GM21619 (cell line): ENCODE measurements at regions not wholly inside any gene's neighbourhood (a gene's known extent, or its start where the extent isn't known, plus 50 kb on each side); places are given as distances from the start of the nearest gene placed in this dataset.

ENCODE experiments used
- ATAC-seq: cut with Tn5 transposase; IDR thresholded peaks from one replicate; pipeline ENCODE4 v1.9.1; 2021; ENCODE audit not compliant: unreplicated experiment

GRCh38 chr4:128571747-128572146, 237.8 kb upstream of the JADE1 start:
- no peak for ATAC-seq

DNA sequence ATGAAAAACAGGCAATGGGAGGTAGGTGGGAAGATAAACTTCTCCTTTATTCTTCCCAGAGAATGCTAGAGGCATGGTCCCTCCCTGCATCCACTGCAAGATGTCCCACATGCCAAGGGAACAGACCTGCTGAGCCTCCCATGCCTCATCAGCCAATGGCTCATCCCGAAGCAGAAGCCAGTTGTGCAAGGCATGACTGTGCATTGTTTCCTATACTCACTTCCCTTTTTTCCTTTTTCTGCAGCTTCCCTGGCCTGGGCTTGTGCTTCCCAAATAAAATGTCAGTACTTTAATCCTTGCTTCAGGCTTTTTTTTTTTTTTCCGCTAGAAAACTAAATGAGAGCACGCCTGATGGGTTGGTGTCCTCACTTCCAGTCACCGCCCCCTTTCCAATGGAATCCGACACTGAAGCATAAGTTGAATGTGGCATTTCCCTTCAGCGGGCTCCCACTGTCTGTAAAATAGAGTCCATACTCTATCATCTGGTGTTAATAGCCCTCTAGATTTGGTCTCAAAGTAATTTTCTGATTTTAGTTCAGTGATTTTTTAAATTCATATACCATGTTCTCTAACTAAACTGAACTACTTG, 239.0 kb upstream of the JADE1 start:
- no peak for ATAC-seq

DNA sequence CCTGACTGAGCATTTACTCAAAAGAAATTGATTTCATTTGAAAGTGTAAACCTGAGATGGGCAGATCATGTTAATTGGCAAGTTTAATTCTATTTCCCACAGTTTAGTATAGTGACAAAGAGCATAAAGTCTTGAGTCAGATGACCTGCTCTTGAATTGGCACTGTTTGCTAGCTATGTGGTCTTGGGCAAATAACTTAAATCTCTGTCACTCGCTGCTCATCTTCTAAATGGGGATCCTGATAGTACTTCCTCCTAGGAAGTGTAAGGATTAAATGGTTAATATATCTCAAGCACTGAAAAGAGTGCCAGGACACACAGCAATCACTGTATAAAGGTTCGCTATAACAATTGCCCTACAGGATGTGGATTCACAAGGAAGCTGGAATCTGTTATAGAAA, 242.8 kb upstream of the JADE1 start:
- ATAC-seq: no peak

DNA sequence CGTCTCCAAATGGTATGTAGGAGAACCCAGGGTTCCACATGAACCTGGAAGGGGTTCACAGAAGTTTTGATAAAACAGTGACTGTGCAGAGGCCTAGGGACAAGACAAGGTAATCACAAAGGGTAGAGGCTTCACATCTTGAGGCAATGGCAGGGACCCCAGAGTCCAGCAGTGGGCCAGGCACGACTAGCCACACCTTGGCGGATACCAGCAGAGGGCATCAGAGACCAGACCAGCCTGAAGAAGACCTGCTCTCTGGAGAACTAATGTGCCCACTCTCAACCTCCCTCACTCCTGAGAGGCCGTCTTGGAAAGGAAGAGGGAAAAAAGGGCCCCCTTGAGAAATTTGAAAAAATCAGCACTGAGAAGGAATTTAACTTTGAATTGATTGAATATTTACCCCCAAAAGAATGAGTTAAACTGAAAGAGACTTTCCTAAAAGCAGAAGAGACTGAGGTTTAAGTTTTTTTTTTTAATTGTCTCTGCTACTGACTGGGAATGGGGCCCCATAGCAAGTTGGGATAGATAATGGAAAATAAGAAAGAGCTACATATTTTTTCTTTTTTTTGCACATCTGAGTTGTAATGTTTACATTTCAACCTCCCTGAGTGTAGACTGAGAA, 243.8 kb upstream of the JADE1 start:
- ATAC-seq: no peak

DNA sequence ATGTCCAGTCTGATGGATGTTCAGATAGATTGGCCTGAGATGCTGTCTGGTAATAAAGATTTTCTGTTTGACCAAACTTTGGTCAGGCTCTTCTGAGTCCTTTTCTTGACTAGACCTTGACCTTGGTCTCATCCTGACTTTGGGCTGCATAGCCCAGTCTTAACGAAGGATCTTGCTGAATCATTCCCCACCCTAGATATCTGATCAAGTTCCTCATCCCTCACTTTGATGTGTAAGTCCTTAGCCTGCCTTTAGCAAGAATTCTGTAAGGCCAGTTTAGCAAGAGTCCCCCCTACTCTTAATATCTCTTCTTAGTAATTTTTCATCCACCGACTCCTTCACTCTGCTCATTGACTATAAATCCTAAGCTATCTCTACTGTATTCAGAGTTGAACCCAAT, 244.4 kb upstream of the JADE1 start:
- ATAC-seq: no peak

DNA sequence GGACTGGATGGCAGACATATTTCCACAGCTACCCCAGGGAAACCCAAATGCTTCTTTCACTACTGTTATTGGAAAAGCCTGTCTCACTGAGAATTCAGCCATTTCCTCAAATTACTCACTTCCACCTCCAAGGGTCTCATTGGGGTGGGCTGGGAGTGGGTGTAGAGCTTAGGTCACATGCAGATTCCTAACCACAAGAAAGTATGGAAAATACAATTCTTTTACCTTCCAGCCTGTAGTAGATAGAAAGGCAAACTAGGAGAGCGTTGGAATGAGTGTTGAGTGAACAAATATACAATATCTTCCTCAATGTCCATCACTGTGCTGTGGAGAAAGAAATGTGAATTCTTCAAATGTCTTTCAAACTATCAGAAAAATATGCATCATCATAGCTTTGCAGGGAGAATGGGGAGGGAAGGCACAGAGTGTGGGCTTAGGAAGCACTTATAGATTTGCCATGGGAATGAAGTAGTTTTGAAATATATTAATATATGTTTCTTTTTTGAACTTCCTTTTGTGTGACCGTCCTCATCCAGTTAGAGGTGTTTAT, 245.3 kb upstream of the JADE1 start:
- no peak for ATAC-seq

GRCh38 chr4:128560754-128561495, 248.6 kb upstream of the JADE1 start:
- no peak for ATAC-seq

DNA sequence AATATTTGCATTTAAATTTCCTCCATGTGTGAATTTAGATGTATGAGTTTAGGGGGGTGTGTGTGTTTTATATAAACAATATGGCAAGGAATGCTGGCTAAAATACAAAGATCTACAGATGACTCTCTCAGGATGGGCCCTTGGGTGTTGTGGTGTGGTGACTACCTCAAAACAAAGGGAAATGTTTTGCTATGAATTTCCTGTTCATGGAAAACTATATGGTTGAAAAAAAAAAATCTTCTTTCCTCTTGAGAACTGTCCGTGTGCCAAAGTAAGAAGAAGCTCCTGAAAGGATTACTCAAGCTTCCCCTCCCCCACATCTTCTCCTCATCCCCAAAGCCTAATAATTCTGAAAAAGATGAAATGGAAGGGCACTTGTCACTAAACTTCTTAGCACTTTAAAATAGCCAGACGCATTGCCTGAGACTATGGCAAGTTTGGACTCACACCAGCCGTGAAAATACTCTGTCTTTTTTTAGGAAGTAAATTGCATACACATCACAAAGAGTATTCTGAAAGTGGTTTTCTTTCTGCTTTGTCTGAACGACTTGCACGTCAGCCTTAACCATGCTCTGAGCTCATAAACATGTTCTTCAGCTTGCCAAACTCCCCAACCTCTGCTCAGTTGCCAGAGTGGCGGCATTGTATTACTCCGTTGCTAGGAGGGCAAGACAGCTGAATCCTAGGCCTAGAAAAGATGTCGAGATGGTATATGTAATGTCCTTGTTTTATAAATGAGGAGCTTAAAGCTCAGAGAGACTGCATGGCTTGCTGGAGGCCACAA, 250.4 kb upstream of the JADE1 start:
- no peak for ATAC-seq

- ATAC-seq: no peak
These were observed 252.7 kb upstream of the JADE1 start for GRCh38 chr4:128556756-128557155.

GRCh38 chr4:128553686-128554515, 255.6 kb upstream of the JADE1 start:
- ATAC-seq: no peak

GRCh38 chr4:128552586-128552907, 257.0 kb upstream of the JADE1 start:
- no peak for ATAC-seq

DNA sequence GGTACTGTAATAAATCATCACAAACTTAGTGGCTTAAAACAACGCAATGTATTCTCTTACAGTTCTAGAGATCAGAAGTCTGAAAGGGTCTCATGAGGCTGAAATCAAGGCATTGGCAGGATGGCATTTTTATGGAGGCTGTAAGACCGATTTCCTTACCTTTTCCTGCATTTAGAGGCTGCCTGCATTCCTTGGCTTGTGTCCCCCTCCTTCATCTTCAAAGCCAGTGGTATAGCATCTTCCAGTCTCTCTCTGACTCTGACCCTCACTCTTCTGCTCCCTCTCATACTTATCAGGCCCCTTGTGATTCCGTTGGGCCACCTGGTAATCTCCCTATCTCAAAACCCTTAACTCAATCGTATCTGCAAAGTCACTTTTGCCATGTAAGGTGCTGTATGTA, 258.2 kb upstream of the JADE1 start:
- no peak for ATAC-seq

DNA sequence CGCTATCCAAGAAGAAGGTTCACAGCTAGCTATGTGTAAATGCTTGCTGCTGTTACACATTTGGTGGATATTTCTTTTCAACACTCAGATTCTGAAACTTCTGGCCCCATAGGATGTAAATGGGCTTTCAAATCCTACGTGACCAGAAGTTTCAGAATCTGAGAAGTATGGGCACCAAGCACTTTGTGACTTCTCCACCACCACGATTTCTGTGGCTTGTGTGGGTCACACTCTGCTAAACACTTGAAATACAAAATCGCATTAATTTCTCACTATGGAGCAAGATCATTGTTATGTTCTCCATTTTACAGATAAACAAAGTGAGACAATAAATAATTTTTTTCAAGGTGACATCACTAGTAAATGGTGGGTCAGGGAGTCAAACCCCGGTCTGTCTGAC, 259.4 kb upstream of the JADE1 start:
- ATAC-seq: peak; percentile 35

DNA sequence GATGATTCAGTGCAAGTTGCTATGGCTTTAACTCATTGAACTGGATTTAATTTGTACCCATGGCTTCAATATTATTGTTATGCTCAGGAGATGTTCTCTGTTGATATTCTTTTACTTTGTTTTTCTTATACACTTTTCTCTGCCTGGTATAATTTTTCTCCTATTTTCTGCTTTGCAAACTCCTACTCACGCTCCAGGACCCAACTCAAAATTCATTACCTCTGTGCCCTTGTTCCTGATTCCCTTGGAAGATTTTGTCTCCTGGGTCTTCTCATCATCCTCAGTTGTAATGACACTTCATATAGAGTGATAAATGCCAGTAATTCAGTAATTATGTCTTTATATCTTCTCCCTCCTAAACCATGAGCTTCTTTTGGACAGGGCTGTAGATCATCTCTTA, 259.9 kb upstream of the JADE1 start:
- ATAC-seq: no peak

- no peak for ATAC-seq
These were observed 260.8 kb upstream of the PGRMC2 start for GRCh38 chr4:128548381-128548780.

DNA sequence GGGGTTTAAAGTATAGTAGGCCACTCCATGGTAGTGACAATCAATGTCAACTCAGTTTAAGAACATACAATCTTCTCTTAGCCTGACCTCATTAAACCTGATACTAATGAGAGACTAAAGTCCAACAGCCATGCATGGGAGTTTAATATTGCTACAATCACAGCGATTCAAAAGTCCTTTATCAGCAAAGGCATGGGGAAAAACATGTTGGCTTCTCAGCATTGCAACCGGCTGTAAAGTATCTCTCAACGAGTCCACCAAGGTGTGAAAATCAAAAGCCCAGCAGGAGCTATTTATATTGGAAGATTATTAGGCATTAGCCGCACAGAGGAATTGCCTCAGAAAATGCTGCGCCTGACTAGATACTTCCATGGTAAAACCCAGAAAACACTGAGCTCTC, 256.7 kb upstream of the PGRMC2 start:
- ATAC-seq: no peak

GRCh38 chr4:128543696-128544095, 256.1 kb upstream of the PGRMC2 start:
- ATAC-seq: no peak

GRCh38 chr4:128542047-128542446, 254.4 kb upstream of the PGRMC2 start:
- no peak for ATAC-seq

DNA sequence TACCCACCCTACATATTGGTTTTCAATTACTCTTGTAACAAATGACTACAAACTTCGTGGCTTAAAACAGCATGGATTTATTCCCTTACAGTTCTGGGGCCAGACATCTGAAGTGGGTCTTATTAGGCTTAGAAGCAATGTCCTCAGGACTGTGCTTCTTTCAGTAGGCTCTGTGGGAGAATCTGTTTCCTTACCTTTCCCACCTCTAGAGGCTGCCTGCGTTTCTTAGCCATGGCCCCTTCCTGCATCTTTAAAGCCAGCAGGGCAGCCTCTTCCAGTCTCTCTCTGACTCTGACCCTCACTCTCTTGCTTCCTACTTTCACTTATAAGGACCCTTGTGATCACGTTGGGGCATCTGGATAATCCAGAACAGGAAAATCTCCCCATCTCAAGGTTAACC, 252.5 kb upstream of the PGRMC2 start:
- no peak for ATAC-seq

DNA sequence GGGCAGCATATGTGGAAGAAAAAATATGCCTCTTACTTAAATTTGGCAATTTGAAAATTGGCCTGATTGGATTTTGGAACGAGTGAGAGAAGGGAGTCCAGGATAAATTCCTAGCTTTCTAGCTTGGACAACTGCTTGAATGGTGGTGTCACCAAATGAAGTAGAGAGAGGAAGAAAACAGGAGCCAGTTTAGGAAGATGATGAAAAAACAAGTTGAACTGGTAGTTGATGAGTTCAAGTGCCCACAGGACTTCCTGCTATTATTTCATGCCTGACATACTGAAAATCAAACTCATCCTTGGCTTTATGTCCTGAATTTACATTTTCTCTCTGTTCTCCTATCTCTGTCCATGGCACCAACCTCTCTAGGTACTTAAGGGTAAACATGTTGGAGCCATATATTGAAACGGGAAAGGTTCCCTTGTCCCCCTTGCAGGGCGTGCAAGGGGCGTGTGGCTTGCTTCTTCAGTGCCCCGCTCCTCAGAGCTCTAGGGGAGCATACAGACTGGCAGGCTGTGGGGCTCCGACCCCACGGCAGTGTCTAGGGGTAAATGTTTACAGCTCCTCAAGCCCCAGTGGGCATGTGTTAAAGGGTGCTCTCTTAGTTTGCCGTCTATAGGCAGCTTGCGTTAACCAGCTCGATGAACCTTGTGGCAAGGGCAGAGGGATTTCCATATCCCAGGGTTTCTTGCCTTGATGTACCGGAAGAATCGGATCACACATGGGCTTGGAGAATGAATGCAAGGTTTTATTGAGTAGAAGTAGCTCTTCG, 250.7 kb upstream of the PGRMC2 start:
- no peak for ATAC-seq
